ENCODE measurements at regions not wholly inside any gene's neighbourhood (a gene's known extent, or its start where the extent isn't known, plus 50 kb on each side); places are given as distances from the start of the nearest gene placed in this dataset.

DNA sequence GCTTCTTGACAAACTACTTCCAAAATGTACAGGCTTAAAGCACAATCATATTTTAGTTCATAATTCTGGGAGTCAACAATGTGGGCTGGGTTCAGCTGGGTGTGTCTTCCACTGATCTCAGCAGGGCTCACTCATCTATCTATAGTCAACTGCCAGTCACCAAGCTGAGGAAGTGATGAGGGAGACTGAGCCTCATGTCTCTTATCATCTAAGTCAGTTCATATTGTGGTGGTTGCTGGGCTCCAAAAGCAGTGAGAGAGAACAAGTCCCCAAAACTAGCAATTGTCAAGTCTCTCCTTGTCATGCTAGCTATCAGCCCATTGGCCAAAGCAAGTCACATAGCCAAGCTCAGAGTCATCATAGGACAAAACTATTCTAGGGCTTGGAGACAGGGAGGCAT lies 465.9 kb upstream of the ARID1B start:
- Histone ChIP-seq H3K4me1 (ENCODE audit: insufficient read depth, poor library complexity, severe bottlenecking) (no peaks in the 10 kb centered on the region), H3K27ac (ENCODE audit: poor library complexity, severe bottlenecking) (no peak overlapping the region), H3K9me3 (ENCODE audit: severe bottlenecking) (no peaks in the 10 kb centered on the region), H3K4me3 (ENCODE audit: severe bottlenecking) (no peak overlapping the region), H3K36me3 (ENCODE audit: low read depth) (no peaks in the 10 kb centered on the region), H3K27me3 (ENCODE audit: insufficient read depth, poor library complexity, severe bottlenecking) (peaks cover 4% of the 10 kb centered on the region)
- DNase-seq (ENCODE audit: low spot score) = no peak
- no peak for ATAC-seq (ENCODE audit: low read depth)
- TF ChIP-seq, protein P1, sequence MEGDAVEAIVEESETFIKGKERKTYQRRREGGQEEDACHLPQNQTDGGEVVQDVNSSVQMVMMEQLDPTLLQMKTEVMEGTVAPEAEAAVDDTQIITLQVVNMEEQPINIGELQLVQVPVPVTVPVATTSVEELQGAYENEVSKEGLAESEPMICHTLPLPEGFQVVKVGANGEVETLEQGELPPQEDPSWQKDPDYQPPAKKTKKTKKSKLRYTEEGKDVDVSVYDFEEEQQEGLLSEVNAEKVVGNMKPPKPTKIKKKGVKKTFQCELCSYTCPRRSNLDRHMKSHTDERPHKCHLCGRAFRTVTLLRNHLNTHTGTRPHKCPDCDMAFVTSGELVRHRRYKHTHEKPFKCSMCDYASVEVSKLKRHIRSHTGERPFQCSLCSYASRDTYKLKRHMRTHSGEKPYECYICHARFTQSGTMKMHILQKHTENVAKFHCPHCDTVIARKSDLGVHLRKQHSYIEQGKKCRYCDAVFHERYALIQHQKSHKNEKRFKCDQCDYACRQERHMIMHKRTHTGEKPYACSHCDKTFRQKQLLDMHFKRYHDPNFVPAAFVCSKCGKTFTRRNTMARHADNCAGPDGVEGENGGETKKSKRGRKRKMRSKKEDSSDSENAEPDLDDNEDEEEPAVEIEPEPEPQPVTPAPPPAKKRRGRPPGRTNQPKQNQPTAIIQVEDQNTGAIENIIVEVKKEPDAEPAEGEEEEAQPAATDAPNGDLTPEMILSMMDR (IDR thresholded peaks at IDR 0.05; ENCODE audit: poor library complexity, severe bottlenecking) = no peak

DNA sequence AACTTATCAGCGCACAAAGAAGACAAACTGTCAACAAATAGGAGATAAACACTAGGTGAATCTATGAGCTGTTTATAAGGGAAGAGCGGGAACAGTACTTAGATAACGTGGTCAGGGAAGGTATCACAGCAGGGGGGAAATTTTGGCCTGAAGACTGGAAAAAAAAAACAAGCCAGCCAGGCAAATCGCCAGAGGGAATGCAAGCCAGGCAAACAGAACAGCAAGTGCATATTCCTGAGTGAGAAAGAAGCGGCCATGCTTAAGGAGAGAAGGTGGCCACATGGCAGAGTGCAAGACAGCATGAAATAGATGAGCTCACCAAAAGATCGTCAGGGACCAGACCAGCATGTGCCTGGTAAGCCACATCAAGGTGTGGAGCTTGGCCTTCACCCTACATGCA lies 466.5 kb upstream of the ARID1B start:
- Histone ChIP-seq H3K36me3 (ENCODE audit: low read depth) (no peaks in the 10 kb centered on the region), H3K4me3 (ENCODE audit: severe bottlenecking) (no peak overlapping the region), H3K9me3 (ENCODE audit: severe bottlenecking) (peaks cover 1% of the 10 kb centered on the region), H3K4me1 (ENCODE audit: insufficient read depth, poor library complexity, severe bottlenecking) (no peaks in the 10 kb centered on the region), H3K27me3 (ENCODE audit: insufficient read depth, poor library complexity, severe bottlenecking) (peaks cover 4% of the 10 kb centered on the region), H3K27ac (ENCODE audit: poor library complexity, severe bottlenecking) (no peak overlapping the region)
- TF ChIP-seq, protein P1 (IDR thresholded peaks at IDR 0.05; ENCODE audit: poor library complexity, severe bottlenecking) = no peak
- ATAC-seq (ENCODE audit: low read depth) (no peak), DNase-seq (ENCODE audit: low spot score) (no peak)

DNA sequence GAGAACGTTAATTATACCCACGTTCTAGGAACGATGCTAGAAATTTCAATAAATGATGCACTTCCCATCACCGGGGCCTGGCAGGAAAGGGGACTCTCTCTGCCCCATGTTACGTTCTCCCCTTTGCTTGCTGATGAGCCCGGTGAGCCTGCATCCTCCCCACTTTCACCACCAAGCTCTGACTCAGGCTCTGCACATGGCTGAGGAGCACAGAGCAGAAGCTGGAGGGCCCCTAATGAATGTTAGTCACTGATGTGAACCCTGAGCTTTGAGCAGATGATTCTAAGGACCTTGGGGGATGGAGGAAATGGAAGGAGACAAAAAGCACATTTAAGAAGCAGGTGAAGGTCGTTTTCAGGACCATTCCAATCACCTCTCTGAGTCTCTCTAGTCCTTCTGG lies 468.2 kb upstream of the ARID1B start:
- TF ChIP-seq, protein P1 (IDR thresholded peaks at IDR 0.05; ENCODE audit: poor library complexity, severe bottlenecking) = no peak
- Histone ChIP-seq H3K4me1 (ENCODE audit: insufficient read depth, poor library complexity, severe bottlenecking) (no peaks in the 10 kb centered on the region), H3K9me3 (ENCODE audit: severe bottlenecking) (peaks cover 2% of the 10 kb centered on the region), H3K36me3 (ENCODE audit: low read depth) (no peaks in the 10 kb centered on the region), H3K27me3 (ENCODE audit: insufficient read depth, poor library complexity, severe bottlenecking) (peaks cover 4% of the 10 kb centered on the region), H3K27ac (ENCODE audit: poor library complexity, severe bottlenecking) (no peak overlapping the region), H3K4me3 (ENCODE audit: severe bottlenecking) (no peak overlapping the region)
- ATAC-seq (ENCODE audit: low read depth) = no peak
- DNase-seq (ENCODE audit: low spot score) = no peak

DNA sequence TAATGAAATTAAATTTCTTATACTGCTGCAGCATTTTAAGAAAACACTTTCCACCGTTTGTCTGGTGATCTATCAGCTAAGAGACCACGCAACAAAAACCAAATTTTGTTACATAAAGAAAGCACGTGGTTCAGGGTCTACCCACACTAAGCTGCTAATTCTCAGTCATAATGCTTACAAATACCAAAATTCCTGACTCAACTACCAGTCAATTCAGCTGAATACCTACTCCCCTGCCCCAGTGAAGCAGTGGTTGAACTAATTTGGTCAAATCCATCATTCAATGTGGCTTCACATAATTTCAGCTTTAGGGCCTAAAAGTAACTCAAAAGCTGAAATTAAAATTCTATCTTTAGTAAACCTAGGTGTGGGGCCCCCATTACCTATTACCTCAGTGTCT lies 468.6 kb upstream of the ARID1B start:
- H3K4me1 ChIP-seq (ENCODE audit: insufficient read depth, poor library complexity, severe bottlenecking) = no peaks in the 10 kb centered on the region
- ATAC-seq (ENCODE audit: low read depth) (no peak), DNase-seq (ENCODE audit: low spot score) (no peak)
- no peaks in the 10 kb centered on the region for H3K36me3 ChIP-seq (ENCODE audit: low read depth)
- H3K27me3 ChIP-seq (ENCODE audit: insufficient read depth, poor library complexity, severe bottlenecking) = peaks cover 4% of the 10 kb centered on the region
- TF ChIP-seq, protein P1 (IDR thresholded peaks at IDR 0.05; ENCODE audit: poor library complexity, severe bottlenecking) = no peak
- no peak overlapping the region for H3K27ac ChIP-seq (ENCODE audit: poor library complexity, severe bottlenecking)
- peaks cover 2% of the 10 kb centered on the region for H3K9me3 ChIP-seq (ENCODE audit: severe bottlenecking)
- no peak overlapping the region for H3K4me3 ChIP-seq (ENCODE audit: severe bottlenecking)

DNA sequence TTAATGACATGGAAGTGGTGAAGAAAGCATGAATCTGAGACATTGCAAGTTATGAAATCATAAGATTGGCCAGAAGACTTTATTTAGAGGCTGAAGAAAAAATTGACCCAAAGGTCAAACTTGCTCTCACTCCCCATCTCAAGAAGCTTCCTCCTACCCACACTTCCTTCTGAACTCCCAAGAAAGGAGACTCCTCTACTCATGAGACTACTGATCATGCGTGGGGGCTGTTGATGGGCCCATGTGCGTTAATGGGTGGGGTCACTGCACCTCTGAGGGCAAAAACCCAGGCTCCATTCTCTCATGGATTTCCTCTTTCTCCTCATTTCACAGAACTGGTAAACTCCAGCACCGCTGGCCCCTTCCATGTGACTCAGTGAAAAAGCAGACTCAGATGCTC lies 470.6 kb upstream of the ARID1B start:
- no peak for DNase-seq (ENCODE audit: low spot score)
- no peaks in the 10 kb centered on the region for H3K36me3 ChIP-seq (ENCODE audit: low read depth)
- no peak overlapping the region for H3K4me3 ChIP-seq (ENCODE audit: severe bottlenecking)
- no peak overlapping the region for H3K27ac ChIP-seq (ENCODE audit: poor library complexity, severe bottlenecking)
- TF ChIP-seq, protein P1 (IDR thresholded peaks at IDR 0.05; ENCODE audit: poor library complexity, severe bottlenecking) = no peak
- peaks cover 2% of the 10 kb centered on the region for H3K9me3 ChIP-seq (ENCODE audit: severe bottlenecking)
- H3K27me3 ChIP-seq (ENCODE audit: insufficient read depth, poor library complexity, severe bottlenecking) = no peaks in the 10 kb centered on the region
- no peak for ATAC-seq (ENCODE audit: low read depth)
- no peaks in the 10 kb centered on the region for H3K4me1 ChIP-seq (ENCODE audit: insufficient read depth, poor library complexity, severe bottlenecking)

All from RWPE2 (cell line).